ENCODE measurements at regions not wholly inside any gene's neighbourhood (a gene's known extent, or its start where the extent isn't known, plus 50 kb on each side); places are given as distances from the start of the nearest gene placed in this dataset.
"Not testable (repeated sequence)": the region's sequence is repeated elsewhere in the genome, so short reads cannot be mapped to it uniquely, and the experiment has no call there.

GRCh38 chr10:46197050-46197449, 89.7 kb upstream of the ANTXRL start:
- H3K27me3 ChIP-seq = no peaks in the 10 kb centered on the region
- no peaks in the 10 kb centered on the region for H3K36me3 ChIP-seq
- no peak for TF ChIP-seq POLR2A (IDR thresholded peaks at IDR 0.05)
- TF ChIP-seq, protein P1, sequence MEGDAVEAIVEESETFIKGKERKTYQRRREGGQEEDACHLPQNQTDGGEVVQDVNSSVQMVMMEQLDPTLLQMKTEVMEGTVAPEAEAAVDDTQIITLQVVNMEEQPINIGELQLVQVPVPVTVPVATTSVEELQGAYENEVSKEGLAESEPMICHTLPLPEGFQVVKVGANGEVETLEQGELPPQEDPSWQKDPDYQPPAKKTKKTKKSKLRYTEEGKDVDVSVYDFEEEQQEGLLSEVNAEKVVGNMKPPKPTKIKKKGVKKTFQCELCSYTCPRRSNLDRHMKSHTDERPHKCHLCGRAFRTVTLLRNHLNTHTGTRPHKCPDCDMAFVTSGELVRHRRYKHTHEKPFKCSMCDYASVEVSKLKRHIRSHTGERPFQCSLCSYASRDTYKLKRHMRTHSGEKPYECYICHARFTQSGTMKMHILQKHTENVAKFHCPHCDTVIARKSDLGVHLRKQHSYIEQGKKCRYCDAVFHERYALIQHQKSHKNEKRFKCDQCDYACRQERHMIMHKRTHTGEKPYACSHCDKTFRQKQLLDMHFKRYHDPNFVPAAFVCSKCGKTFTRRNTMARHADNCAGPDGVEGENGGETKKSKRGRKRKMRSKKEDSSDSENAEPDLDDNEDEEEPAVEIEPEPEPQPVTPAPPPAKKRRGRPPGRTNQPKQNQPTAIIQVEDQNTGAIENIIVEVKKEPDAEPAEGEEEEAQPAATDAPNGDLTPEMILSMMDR (IDR thresholded peaks at IDR 0.05) = no peak
- no peaks in the 10 kb centered on the region for H3K9me3 ChIP-seq
- intact Hi-C loops (cut with DNase I) = no loop called here
- H3K4me1 ChIP-seq = no peaks in the 10 kb centered on the region
- WGBS, 2 donors = 86% methylated on average over 3 of the region's 3 CpGs
- no peak overlapping the region for H3K4me3 ChIP-seq (replicated peaks in 1 of 3)
- H3K27ac ChIP-seq = no peak overlapping the region
- no peak for DNase-seq

DNA sequence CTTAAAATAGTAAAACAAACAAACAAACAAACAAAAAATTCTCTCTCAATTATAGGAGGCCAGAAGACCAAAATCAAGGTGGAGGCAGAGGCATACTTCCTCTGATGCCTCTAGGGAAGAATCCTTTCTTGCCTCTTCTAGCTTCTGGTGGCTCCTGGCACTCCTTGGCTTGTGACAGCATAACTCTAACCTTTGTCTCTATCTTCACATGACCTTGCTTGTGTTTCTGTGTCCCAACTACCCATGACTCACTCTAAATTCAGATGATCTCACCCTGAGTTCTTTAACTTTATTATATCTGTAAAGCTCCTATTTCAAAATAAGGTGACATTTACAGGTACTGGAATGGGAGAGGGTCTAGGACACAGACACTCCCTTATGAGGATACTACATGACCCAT, 88.3 kb upstream of the ANTXRL start:
- no peak overlapping the region for H3K4me3 ChIP-seq (replicated peaks in 1 of 3)
- no peaks in the 10 kb centered on the region for H3K9me3 ChIP-seq
- H3K4me1 ChIP-seq = no peaks in the 10 kb centered on the region
- no peaks in the 10 kb centered on the region for H3K27me3 ChIP-seq
- H3K36me3 ChIP-seq = no peaks in the 10 kb centered on the region
- intact Hi-C loops (cut with DNase I) = no loop called here
- no peak for TF ChIP-seq POLR2A (IDR thresholded peaks at IDR 0.05)
- TF ChIP-seq, protein P1 (IDR thresholded peaks at IDR 0.05) = no peak
- no peak for DNase-seq
- no peak overlapping the region for H3K27ac ChIP-seq

GRCh38 chr10:46202405-46202804, 84.4 kb upstream of the ANTXRL start:
- not testable (repeated sequence) for H3K9me3 ChIP-seq, H3K27ac ChIP-seq
- WGBS, 2 donors = 83 to 84% methylated on average over 1 of the region's 1 CpG

DNA sequence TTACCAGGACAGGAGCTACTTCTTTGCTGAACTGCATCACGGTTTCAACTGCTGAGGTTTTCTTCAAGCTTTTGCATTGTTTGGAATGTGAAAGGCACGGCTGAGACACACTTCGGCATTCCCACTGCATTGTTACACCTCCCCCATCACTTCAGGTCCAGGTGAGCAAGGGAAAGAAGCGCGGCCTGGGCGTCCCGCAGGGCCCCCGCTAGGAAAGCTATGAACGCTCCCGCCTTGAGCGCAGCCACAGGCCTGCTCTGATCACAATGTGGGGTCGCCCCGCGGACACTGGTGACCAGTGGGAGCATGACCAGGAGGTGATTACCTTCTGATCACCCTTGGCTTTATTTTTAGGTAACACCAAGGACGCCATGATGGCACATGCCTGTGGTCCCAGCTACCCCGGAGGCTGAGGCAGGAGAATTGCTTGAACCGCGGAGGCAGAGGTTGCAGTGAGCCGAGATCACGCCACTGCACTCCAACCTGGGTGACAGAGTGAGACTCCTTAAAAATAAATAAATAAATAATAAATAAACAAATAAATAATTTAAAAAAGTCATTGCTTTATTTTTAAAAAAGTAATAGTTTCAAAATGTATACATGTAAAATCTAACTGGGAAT, 82.2 kb upstream of the ANTXRL start:
- H3K36me3 ChIP-seq; H3K27ac ChIP-seq; H3K4me1 ChIP-seq; H3K27me3 ChIP-seq; DNase-seq; H3K4me3 ChIP-seq (replicated peaks in 1 of 3); H3K9me3 ChIP-seq; intact Hi-C loops (cut with DNase I): not testable (repeated sequence)
- 89 to 90% methylated on average over 16 to 20 of the region's 20 CpGs for WGBS, 2 donors

More at GRCh38 chr10:46202405-46202804, 84.4 kb upstream of the ANTXRL start:
- DNase-seq; H3K4me3 ChIP-seq (replicated peaks in 1 of 3); intact Hi-C loops (cut with DNase I); H3K4me1 ChIP-seq; H3K36me3 ChIP-seq; H3K27me3 ChIP-seq: not testable (repeated sequence)

DNA sequence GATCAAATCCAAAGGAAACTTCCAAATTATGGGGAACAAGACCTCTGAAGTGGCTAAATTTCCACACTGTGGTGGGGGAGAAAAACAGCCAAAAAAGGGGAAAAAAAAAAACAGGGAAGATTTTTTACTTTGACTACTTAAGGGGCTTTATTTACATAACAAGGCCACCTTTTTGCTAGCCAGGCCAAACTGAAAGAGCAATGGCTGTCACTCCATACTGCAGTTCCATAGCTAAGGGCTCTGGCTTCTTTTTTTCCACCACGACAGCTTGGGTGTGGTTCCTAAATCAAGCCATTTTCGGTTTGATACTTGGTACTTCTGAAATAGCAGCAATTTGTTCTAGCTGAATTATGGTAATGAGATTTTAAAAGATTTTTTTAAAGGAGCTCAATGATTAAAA, 76.4 kb upstream of the ANTXRL start:
- H3K4me3 ChIP-seq (replicated peaks in 1 of 3); DNase-seq; H3K36me3 ChIP-seq; H3K27me3 ChIP-seq; H3K9me3 ChIP-seq; H3K27ac ChIP-seq; intact Hi-C loops (cut with DNase I); H3K4me1 ChIP-seq: not testable (repeated sequence)
- WGBS, 2 donors = no CpG with 5 or more reads among the region's 2 CpGs

DNA sequence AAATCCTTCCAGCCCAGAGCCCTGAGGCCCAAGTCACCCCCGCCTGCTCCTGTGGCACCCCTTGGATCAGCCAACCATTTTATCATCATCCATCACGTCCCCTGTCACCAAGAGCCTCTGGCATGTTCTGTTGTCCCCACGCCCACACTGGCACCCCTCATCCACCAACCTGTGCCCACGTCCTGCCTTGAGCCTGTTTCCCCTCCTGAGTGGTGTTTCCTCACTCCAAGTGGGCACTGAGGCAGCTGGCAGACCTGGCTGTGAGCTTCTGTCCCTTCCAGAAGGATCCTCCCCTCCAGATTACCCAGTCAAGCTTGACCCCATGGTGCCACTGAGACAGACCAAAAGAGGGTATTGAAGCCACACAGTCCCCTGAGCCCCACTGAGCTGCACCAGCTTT, 71.4 kb upstream of the ANTXRL start:
- WGBS, 2 donors = 76 to 84% methylated on average over 4 of the region's 4 CpGs
- Histone ChIP-seq H3K27ac (no peak overlapping the region), H3K36me3 (no peaks in the 10 kb centered on the region), H3K9me3 (no peaks in the 10 kb centered on the region), H3K4me3 (replicated peaks in 1 of 3) (no peak overlapping the region), H3K4me1 (no peaks in the 10 kb centered on the region), H3K27me3 (no peaks in the 10 kb centered on the region)
- DNase-seq = no peak
- intact Hi-C loops (cut with DNase I) = no loop called here
- TF ChIP-seq, protein P1 (IDR thresholded peaks at IDR 0.05) = no peak
- no peak for TF ChIP-seq POLR2A (IDR thresholded peaks at IDR 0.05)
